Right forelimb (tissue), 1 donor: ENCODE measurements at regions not wholly inside any gene's neighbourhood (a gene's known extent, or its start where the extent isn't known, plus 50 kb on each side); places are given as distances from the start of the nearest gene placed in this dataset.
"Not testable (repeated sequence)": the region's sequence is repeated elsewhere in the genome, so short reads cannot be mapped to it uniquely, and the experiment has no call there.

ENCODE experiments used
- DNase-seq: peaks from one replicate; pipeline ENCODE4 v3.0.0-alpha.2; 2018

- no peak for DNase-seq
Measured at GRCh38 chr9:78676009-78676408, 379.1 kb downstream of the PSAT1 start.

GRCh38 chr9:78676623-78677022 is 379.7 kb downstream of the PSAT1 start:
- no peak for DNase-seq

GRCh38 chr9:78677326-78677725 is 380.4 kb downstream of the PSAT1 start:
- no peak for DNase-seq

- DNase-seq, result no peak
Measured at GRCh38 chr9:78678877-78679276, 382.0 kb downstream of the PSAT1 start.

GRCh38 chr9:78680196-78680595 is 383.3 kb downstream of the PSAT1 start:
- no peak for DNase-seq

- no peak for DNase-seq
Measured at GRCh38 chr9:78682216-78682615, 385.3 kb downstream of the PSAT1 start.

GRCh38 chr9:78685471-78685870 is 388.5 kb downstream of the PSAT1 start:
- no peak for DNase-seq

GRCh38 chr9:78688796-78689195 is 391.9 kb downstream of the PSAT1 start:
- no peak for DNase-seq

GRCh38 chr9:78691542-78691941 is 394.6 kb downstream of the PSAT1 start:
- DNase-seq, result no peak

- no peak for DNase-seq
Measured at GRCh38 chr9:78692871-78693270, 395.9 kb downstream of the PSAT1 start.

GRCh38 chr9:78694974-78695373 is 398.0 kb downstream of the PSAT1 start:
- DNase-seq, result no peak

GRCh38 chr9:78695519-78695918 is 398.6 kb downstream of the PSAT1 start:
- no peak for DNase-seq

GRCh38 chr9:78697618-78698017 is 400.7 kb downstream of the PSAT1 start:
- DNase-seq, result no peak

GRCh38 chr9:78698371-78698770 is 401.4 kb downstream of the PSAT1 start:
- no peak for DNase-seq

- not testable (repeated sequence) for DNase-seq
Measured at GRCh38 chr9:78699217-78699616, 402.3 kb downstream of the PSAT1 start.

GRCh38 chr9:78704153-78704552 is 407.2 kb downstream of the PSAT1 start:
- DNase-seq, result not testable (repeated sequence)

GRCh38 chr9:78707080-78707479 is 410.2 kb downstream of the PSAT1 start:
- DNase-seq, result no peak

GRCh38 chr9:78707481-78707991 is 410.6 kb downstream of the PSAT1 start:
- no peak for DNase-seq

GRCh38 chr9:78712903-78713613 is 416.1 kb downstream of the PSAT1 start:
- DNase-seq, result no peak

- DNase-seq, result no peak
Measured at GRCh38 chr9:78713614-78714405, 416.9 kb downstream of the PSAT1 start.

- no peak for DNase-seq
Measured at GRCh38 chr9:78714576-78714975, 417.7 kb downstream of the PSAT1 start.

- not testable (repeated sequence) for DNase-seq
Measured at GRCh38 chr9:78719029-78719428, 422.1 kb downstream of the PSAT1 start.

- no peak for DNase-seq
Measured at GRCh38 chr9:78724896-78725295, 428.0 kb downstream of the PSAT1 start.

GRCh38 chr9:78725503-78725902 is 428.6 kb downstream of the PSAT1 start:
- DNase-seq, result no peak
